ENCODE measurements at regions not wholly inside any gene's neighbourhood (a gene's known extent, or its start where the extent isn't known, plus 50 kb on each side); places are given as distances from the start of the nearest gene placed in this dataset.
A peak's percentile ranks its signal among the peaks of the same experiment; 100 is the strongest.

DNA sequence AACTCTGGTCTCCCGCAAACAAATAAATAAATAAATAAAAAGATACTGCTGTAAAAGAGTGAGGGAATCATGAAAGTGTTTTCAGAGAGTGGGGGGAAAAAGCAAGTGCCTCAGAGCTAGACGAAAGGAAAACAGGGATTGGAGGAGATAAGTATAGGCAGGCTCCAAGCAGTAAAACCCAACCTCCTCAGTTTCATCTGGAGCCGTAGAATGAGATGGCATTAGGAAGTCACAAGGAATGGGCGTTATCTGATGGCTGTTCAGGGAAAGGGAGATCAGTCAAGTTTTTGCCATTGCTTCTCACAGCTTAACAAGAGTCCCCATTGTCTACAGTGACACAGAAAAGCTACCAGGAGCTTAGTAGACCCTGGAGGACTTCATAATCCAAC lies 451.5 kb upstream of the PPP2R3A start:
- DNase-seq, result peak; percentile 19
- peaks cover 2% of the 10 kb centered on the region; the same call in 1 of the 2 replicates for H3K27me3 Mint-ChIP-seq (ENCODE audit: insufficient read depth)
- H3K27ac Mint-ChIP-seq, result peak overlapping the region; percentile 87
- H3K4me3 Mint-ChIP-seq, result peak overlapping the region; percentile 75
- peaks cover 38% of the 10 kb centered on the region for H3K4me1 Mint-ChIP-seq (ENCODE audit: low read depth)
- H3K36me3 Mint-ChIP-seq (ENCODE audit: low read depth), result peaks cover 7% of the 10 kb centered on the region
- TF ChIP-seq, protein P1, sequence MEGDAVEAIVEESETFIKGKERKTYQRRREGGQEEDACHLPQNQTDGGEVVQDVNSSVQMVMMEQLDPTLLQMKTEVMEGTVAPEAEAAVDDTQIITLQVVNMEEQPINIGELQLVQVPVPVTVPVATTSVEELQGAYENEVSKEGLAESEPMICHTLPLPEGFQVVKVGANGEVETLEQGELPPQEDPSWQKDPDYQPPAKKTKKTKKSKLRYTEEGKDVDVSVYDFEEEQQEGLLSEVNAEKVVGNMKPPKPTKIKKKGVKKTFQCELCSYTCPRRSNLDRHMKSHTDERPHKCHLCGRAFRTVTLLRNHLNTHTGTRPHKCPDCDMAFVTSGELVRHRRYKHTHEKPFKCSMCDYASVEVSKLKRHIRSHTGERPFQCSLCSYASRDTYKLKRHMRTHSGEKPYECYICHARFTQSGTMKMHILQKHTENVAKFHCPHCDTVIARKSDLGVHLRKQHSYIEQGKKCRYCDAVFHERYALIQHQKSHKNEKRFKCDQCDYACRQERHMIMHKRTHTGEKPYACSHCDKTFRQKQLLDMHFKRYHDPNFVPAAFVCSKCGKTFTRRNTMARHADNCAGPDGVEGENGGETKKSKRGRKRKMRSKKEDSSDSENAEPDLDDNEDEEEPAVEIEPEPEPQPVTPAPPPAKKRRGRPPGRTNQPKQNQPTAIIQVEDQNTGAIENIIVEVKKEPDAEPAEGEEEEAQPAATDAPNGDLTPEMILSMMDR (IDR thresholded peaks at IDR 0.05), result no peak
- peaks cover 6% of the 10 kb centered on the region for H3K9me3 Mint-ChIP-seq

GRCh38 chr3:135516143-135516542 lies 449.4 kb upstream of the PPP2R3A start:
- H3K4me1 Mint-ChIP-seq (ENCODE audit: low read depth), result peaks cover 38% of the 10 kb centered on the region
- TF ChIP-seq, protein P1 (IDR thresholded peaks at IDR 0.05), result peak; percentile 73
- no peaks in the 10 kb centered on the region for H3K9me3 Mint-ChIP-seq
- no peaks in the 10 kb centered on the region for H3K36me3 Mint-ChIP-seq (ENCODE audit: low read depth)
- H3K27ac Mint-ChIP-seq, result peak overlapping the region; percentile 50
- DNase-seq, result peak; percentile 34
- peak overlapping the region; percentile 14; the same call in 1 of the 2 replicates for H3K4me3 Mint-ChIP-seq
- peaks cover 2% of the 10 kb centered on the region; the same call in 1 of the 2 replicates for H3K27me3 Mint-ChIP-seq (ENCODE audit: insufficient read depth)

DNA sequence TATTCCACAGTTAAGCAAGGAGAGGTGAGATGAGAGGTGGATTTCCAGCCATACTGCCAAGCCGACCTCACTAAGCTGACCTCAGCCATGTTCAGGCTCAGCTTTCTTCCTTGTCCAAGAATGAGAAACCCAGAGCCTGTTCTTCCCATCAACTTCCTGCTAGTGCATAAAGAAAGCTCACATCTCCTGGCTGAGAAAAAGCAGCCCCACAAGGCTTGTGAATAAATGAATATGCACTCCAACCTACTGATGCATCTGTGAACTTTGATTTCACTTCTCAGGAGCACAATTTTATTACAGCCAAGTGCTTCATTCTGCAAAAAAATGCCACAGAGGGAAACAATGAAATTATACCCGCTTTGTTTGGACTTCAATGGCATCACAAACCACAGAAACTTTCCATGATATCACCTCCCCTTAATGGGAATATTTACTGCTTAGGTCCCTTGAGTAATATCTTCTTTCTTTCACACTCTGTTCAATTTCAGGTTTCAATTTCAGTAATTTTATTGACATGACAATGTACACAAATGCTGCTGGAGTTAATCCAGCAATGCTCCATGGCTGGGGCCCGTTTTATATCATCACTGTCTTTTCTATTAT lies 437.0 kb upstream of the PPP2R3A start:
- DNase-seq, result no peak
- Mint-ChIP-seq H3K4me1 (ENCODE audit: low read depth) (no peaks in the 10 kb centered on the region), H3K27me3 (ENCODE audit: insufficient read depth) (peaks cover 14% of the 10 kb centered on the region), H3K4me3 (no peak overlapping the region), H3K36me3 (ENCODE audit: low read depth) (no peaks in the 10 kb centered on the region), H3K9me3 (no peaks in the 10 kb centered on the region), H3K27ac (no peak overlapping the region)
- TF ChIP-seq, protein P1 (IDR thresholded peaks at IDR 0.05), result no peak

GRCh38 chr3:135532021-135532420 lies 433.5 kb upstream of the PPP2R3A start:
- DNase-seq, result no peak
- TF ChIP-seq, protein P1 (IDR thresholded peaks at IDR 0.05), result no peak
- peaks cover 14% of the 10 kb centered on the region for H3K27me3 Mint-ChIP-seq (ENCODE audit: insufficient read depth)
- H3K4me3 Mint-ChIP-seq, result no peak overlapping the region
- no peak overlapping the region for H3K27ac Mint-ChIP-seq
- H3K4me1 Mint-ChIP-seq (ENCODE audit: low read depth), result no peaks in the 10 kb centered on the region
- no peaks in the 10 kb centered on the region for H3K36me3 Mint-ChIP-seq (ENCODE audit: low read depth)
- H3K9me3 Mint-ChIP-seq, result no peaks in the 10 kb centered on the region

GRCh38 chr3:135538123-135538522 lies 427.4 kb upstream of the PPP2R3A start:
- no peaks in the 10 kb centered on the region for H3K9me3 Mint-ChIP-seq
- no peaks in the 10 kb centered on the region for H3K4me1 Mint-ChIP-seq (ENCODE audit: low read depth)
- H3K36me3 Mint-ChIP-seq (ENCODE audit: low read depth), result no peaks in the 10 kb centered on the region
- TF ChIP-seq, protein P1 (IDR thresholded peaks at IDR 0.05), result no peak
- no peak overlapping the region for H3K4me3 Mint-ChIP-seq
- H3K27me3 Mint-ChIP-seq (ENCODE audit: insufficient read depth), result peaks cover 4% of the 10 kb centered on the region; the same call in 1 of the 2 replicates
- DNase-seq, result no peak
- no peak overlapping the region for H3K27ac Mint-ChIP-seq
